Keratinocyte (primary cell): ENCODE measurements at regions not wholly inside any gene's neighbourhood (a gene's known extent, or its start where the extent isn't known, plus 50 kb on each side); places are given as distances from the start of the nearest gene placed in this dataset.

Experiments
- EZH2 ChIP-seq: IDR thresholded peaks from one replicate; pipeline ENCODE4 v1.6.1; 2012; ENCODE audit warnings: inconsistent platforms, mild to moderate bottlenecking, low read length, moderate library complexity
- TF ChIP-seq, protein P1 (sequence below), 3 experiments: IDR thresholded peaks in 1 of 3; conservative IDR thresholded peaks in 1 of 3; optimal IDR thresholded peaks in 1 of 3; 2 replicates in 2 of 3; 3 replicates in 1 of 3; pipeline versions ENCODE3 to v1.5.1; 2011; ENCODE audit warnings: low read length in 3 of 3, mild to moderate bottlenecking in 3 of 3, moderate library complexity in 2 of 3, control low read depth in 1 of 3, inconsistent platforms in 1 of 3; ENCODE audit not compliant: insufficient read depth in 2 of 3; ENCODE audit errors: extremely low read depth in 1 of 3

DNA sequence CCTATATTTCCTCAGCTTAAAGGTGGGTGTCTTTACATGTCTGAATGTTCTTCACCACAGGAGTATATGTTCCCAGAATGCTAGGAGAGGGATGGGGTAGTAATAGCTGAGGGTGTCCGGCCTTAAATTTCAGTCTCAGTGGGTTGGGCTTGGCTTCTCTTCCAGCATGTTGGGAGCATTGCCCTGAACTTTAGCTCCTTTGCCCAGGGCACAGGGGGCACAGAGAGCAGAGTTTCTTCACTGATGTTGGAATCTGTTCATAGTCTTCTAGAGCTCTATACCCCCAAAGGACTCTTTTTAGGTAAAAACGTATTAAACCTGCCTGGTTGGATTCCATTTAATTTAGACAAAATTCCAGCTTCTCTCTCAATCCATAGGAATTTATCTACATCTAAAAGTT is 154.4 kb upstream of the GCFC2 start:
- TF ChIP-seq, protein P1, sequence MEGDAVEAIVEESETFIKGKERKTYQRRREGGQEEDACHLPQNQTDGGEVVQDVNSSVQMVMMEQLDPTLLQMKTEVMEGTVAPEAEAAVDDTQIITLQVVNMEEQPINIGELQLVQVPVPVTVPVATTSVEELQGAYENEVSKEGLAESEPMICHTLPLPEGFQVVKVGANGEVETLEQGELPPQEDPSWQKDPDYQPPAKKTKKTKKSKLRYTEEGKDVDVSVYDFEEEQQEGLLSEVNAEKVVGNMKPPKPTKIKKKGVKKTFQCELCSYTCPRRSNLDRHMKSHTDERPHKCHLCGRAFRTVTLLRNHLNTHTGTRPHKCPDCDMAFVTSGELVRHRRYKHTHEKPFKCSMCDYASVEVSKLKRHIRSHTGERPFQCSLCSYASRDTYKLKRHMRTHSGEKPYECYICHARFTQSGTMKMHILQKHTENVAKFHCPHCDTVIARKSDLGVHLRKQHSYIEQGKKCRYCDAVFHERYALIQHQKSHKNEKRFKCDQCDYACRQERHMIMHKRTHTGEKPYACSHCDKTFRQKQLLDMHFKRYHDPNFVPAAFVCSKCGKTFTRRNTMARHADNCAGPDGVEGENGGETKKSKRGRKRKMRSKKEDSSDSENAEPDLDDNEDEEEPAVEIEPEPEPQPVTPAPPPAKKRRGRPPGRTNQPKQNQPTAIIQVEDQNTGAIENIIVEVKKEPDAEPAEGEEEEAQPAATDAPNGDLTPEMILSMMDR (optimal IDR thresholded peaks at IDR 0.05 in 1 of 3, IDR thresholded peaks at IDR 0.05 in 1 of 3, conservative IDR thresholded peaks at IDR 0.05 in 1 of 3; ENCODE audit: extremely low read depth in 1 of 3, insufficient read depth in 2 of 3, low read length in 3 of 3) = no peak
- TF ChIP-seq EZH2 = no peak
